Adrenal gland (tissue), 5 donors: ENCODE measurements at regions not wholly inside any gene's neighbourhood (a gene's known extent, or its start where the extent isn't known, plus 50 kb on each side); places are given as distances from the start of the nearest gene placed in this dataset.

Source experiments
- POLR2A ChIP-seq, 2 donors: fragments of 450-650 bp; IDR thresholded peaks; one replicate each; pipeline ENCODE4 v1.6.1; 2017; ENCODE audit warnings: antibody characterized with exemption in 2 of 2, mild to moderate bottlenecking in 2 of 2, moderate library complexity in 1 of 2
- TF ChIP-seq, protein P1 (sequence below), 6 experiments: fragments of 450-650 bp in 4 of 6; fragments of 200-600 bp in 2 of 6; sonication (generic) in 1 of 6; IDR thresholded peaks; 1 replicate in 5 of 6; 2 replicates in 1 of 6; pipeline versions ENCODE4 v1.5.1 to v1.8.0; 2016 to 2021; ENCODE audit warnings: antibody characterized with exemption in 6 of 6, mild to moderate bottlenecking in 2 of 6, moderate library complexity in 1 of 6
- donor health status: DM: no; HTN: no; CAD: no.

GRCh38 chr6:45739058-45739457 is 276.6 kb downstream of the CLIC5 start:
- no peak for TF ChIP-seq POLR2A (IDR thresholded peaks at IDR 0.05)
- TF ChIP-seq, protein P1, sequence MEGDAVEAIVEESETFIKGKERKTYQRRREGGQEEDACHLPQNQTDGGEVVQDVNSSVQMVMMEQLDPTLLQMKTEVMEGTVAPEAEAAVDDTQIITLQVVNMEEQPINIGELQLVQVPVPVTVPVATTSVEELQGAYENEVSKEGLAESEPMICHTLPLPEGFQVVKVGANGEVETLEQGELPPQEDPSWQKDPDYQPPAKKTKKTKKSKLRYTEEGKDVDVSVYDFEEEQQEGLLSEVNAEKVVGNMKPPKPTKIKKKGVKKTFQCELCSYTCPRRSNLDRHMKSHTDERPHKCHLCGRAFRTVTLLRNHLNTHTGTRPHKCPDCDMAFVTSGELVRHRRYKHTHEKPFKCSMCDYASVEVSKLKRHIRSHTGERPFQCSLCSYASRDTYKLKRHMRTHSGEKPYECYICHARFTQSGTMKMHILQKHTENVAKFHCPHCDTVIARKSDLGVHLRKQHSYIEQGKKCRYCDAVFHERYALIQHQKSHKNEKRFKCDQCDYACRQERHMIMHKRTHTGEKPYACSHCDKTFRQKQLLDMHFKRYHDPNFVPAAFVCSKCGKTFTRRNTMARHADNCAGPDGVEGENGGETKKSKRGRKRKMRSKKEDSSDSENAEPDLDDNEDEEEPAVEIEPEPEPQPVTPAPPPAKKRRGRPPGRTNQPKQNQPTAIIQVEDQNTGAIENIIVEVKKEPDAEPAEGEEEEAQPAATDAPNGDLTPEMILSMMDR (IDR thresholded peaks at IDR 0.05), result no peak
